NCI-H2227 treated with DMSO at 0.1 percent for 48 hours (cell line): ENCODE measurements at regions not wholly inside any gene's neighbourhood (a gene's known extent, or its start where the extent isn't known, plus 50 kb on each side); places are given as distances from the start of the nearest gene placed in this dataset.

Experiments
- DNase-seq: peaks from one replicate; lab custom pipeline; 2025; lab: John Stamatoyannopoulos, UW

GRCh38 chr2:239498981-239499634 lies 98.3 kb upstream of the HDAC4 start:
- no peak for DNase-seq

- no peak for DNase-seq
Observed at GRCh38 chr2:239498576-239498975, 97.8 kb upstream of the HDAC4 start.

DNA sequence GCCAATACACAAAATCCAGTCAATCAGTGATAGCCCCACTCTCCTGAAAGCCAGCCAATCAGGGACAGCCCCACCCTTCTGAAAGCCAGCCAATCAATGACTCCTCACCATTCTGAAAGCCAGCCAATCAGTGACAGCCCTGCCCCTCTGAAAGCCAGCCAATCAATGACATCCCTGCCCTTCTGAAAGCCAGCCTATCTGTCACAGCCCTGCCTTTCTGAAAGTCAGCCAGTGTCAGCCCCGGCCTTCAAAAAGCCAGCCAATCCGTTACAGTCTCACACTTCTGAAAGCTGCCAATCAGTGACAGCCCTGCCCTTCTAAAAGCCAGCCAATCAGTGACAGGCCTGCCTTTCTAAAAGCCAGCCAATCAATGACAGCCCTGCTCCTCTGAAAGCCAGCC lies 95.9 kb upstream of the HDAC4 start:
- DNase-seq = no peak

- no peak for DNase-seq
Observed at GRCh38 chr2:239495791-239496233, 95.0 kb upstream of the HDAC4 start.

DNA sequence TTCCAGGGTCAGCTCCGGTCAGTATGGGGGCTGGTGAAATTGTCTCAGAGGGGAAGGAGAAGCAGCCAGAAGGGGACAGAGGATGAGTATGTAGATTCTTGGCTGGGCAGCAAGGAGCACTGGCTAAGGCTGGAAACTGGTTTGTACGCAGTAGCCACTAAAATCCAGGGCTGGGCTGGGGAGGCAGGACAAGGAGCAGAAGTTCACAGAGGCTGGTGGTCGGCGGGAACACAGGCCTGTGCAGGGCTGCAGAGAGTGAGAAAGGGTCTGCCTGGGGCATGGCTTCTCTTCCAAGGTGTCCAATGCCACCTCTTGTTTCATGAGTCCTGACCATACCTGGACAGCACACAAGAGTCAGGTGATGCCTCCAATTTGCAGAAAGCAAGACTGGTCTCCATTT lies 94.4 kb upstream of the HDAC4 start:
- DNase-seq = no peak

GRCh38 chr2:239494578-239494977 lies 93.8 kb upstream of the HDAC4 start:
- DNase-seq = no peak

DNA sequence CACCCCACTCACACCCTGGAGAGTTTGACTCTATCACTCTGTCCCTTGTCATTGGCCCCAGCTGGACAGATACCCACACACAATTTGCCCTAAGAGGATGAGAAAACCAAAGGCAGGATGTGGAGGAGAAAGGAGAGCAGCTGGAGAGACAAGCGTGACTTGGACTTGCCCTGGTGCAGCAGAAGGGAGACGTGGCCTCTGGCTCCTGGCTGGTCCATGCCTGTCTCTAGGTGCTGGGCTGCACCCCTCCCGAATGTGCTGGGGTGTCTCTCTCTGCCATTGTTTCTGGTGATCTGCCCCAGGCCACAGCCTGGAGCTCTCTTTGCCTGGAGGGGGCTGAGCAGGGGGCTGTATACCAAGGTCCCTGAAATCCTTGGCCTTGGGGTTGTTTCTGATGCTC lies 88.7 kb upstream of the HDAC4 start:
- DNase-seq = no peak

- DNase-seq = no peak
Observed at GRCh38 chr2:239488125-239488524, 87.3 kb upstream of the HDAC4 start.

DNA sequence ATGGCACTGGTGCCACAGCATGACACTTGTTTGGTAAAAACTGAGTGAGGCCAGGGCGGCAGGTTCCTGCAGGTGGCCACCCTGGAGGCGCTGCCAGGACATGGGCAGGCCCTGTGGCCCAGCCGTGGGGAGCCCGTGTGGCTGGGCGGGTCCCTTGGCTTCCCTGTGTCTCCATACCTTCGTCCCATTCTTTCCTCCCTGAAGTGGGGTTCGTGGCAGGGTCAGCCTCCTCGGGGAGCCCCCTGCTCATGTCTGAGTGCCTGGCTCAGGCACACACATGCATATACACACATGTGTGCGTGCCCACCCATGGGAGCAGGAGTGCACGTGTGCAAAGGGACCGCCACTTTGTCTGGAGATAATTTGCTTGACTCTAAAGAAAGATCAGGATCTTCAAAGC lies 86.5 kb upstream of the HDAC4 start:
- no peak for DNase-seq

GRCh38 chr2:239485622-239486021 lies 84.8 kb upstream of the HDAC4 start:
- no peak for DNase-seq

DNA sequence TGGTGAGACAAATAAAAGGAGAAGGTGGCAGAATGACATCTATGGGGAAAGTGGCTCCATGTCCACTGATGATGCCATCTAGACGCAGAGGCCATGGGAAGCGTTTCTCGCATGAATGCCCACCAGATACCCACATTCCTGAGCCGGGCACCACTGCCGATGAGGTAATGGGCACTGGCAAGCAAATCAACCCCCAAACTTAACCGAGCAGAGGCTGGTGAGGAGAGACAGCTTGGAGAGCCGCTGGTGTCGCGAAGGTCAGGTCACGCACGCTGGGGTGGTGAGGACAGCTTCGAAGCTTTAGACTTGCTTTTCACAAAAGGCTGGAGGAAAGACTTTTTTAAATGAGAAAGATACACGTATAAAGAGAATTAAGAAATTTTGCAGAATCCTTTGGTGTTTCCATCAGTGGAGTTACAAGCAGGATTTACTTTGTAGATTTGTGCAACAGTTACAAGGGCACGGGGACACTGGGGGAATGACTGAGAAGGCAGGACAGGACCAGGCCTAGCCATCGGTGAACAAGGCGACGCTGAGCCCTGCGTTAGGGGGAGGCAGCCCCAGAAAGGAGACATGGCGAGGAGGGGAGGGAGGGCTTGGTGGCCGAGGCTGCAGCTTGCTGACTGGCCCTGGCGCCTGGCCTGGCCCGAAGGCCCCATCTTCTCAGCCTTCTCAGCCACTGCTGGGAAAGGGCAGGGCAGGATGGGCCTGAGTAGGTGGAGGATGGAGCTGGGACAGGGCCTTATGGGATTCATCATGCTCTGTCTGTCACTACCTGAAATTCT lies 83.9 kb upstream of the HDAC4 start:
- no peak for DNase-seq

DNA sequence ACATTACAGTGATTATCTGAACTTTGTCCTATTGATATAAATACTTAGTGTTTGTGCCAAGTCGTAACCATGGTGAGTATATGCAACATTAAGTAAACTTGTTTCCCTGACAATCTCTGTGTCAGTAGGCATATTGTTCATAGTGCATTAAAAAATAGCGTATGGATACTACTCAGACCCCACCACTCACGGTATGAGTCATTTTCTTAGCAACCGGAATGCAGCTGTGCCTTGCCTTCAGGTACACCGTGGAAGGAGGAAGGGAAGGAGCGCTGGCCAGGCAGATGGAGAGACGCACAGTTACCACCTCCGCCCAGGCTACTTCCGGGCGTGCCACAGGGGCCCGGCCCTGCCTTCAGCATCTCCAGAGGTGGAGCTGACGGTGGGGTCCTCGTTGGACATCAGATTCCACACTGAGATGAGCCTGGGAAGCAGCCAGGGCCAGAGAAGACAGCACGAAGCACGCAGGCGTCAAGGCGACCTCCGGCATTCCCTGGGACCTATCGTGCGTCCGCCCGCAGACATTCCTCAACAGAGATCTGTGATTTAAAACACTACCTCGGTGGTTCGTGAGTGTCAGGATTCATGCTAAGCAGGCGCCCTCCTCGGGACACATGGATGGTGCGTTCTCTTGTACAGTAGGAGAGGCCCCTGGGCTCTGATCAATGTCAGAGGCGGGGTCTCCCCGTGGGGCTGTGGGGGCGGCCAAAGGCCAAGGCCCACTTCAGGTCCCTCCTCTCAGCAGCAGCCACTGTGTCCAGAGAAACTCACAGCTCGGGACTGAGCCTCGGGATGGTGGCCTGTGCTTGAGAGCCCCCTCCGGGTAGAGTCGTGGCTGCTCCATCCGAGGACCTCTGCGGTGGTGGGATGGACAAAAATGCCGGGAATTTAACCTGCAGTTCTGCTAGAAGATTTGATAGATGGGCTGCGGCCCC lies 82.2 kb upstream of the HDAC4 start:
- DNase-seq = no peak

DNA sequence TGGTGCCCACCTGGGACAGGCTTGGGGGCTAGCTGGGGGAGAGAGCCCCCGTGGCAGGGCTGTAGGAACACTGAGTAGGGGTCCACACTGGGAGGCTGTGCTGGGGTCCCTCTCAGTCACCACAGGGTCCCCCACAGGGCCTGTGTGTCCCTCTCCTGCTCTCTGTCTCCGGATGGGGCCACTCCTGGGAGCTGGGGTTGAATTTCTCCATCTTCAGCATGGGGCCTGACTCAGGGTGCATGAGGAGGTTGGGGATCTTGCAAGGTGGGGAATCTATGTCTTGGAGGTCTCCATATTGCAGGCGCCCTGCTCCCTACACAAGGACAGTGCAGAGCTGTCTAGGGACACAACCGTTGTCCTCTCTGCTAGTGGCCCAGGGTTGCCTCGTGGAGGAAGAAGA lies 78.7 kb upstream of the HDAC4 start:
- DNase-seq = no peak

GRCh38 chr2:239477591-239477990 lies 76.8 kb upstream of the HDAC4 start:
- DNase-seq = no peak

DNA sequence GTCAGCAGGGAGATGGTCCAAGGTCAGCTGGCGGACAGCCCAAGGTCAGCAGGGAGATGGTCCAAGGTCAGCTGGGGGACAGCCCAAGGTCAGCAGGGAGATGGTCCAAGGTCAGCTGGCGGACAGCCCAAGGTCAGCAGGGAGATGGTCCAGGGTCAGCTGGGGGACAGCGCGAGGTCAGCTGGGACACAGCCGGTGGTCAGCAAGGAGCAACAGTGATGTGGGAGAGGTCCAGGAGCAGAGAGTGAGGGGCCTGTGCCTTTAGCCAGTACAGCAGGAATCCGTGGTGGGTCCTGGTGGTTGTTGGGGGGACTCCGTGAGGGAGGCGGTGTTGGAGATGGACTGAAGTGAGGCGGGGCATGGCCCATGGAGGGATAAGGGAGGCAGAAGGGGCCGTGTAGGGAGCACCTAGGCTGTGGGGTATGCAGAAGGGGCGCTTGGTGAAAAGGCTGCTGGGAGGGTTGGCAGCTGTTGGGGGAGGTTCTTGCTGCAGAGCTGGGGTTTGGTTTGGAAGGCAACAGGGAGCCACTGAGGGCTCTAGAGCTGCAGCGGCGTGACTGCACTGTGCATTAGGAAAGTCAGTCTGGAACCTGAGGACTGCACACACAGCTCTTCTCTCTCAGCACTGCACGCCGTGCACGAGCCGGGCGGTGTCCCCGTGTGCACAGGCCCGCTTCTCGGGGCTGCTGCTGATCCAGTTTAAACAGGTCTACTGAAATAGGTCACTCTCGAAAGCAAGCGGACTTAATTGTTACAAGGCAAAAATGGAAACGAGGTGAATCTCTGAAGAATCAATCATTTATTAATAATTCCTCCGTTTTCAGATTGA lies 76.2 kb upstream of the HDAC4 start:
- DNase-seq = no peak

DNA sequence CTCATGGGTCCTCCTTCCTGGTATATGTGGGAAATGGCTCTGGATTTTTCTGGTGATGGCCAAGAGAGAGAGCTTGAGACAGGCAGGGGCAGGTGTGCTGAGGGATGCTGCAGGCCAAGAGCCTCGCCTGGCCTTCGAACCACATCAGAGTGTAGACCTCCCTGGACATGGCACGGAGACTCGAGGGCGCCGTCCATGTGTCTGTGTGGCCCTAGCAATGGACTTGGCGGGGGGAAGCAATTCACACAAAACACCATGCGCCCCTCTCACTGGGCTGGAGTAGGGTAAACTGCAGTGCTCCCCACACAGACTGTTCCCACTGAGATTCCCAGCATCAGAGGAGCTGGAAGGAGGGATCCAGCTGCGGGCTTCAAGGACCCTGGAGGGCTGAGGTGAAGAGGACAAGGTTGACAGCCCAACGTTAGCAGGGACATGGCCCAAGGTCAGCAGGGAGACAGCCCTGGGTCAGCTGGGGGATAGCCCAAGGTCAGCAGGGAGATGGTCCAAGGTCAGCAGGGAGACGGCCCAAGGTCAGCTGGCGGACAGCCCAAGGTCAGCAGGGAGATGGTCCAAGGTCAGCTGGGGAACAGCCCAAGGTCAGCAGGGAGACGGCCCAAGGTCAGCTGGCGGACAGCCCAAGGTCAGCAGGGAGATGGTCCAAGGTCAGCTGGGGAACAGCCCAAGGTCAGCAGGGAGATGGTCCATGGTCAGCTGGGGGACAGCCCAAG lies 75.4 kb upstream of the HDAC4 start:
- DNase-seq = no peak

DNA sequence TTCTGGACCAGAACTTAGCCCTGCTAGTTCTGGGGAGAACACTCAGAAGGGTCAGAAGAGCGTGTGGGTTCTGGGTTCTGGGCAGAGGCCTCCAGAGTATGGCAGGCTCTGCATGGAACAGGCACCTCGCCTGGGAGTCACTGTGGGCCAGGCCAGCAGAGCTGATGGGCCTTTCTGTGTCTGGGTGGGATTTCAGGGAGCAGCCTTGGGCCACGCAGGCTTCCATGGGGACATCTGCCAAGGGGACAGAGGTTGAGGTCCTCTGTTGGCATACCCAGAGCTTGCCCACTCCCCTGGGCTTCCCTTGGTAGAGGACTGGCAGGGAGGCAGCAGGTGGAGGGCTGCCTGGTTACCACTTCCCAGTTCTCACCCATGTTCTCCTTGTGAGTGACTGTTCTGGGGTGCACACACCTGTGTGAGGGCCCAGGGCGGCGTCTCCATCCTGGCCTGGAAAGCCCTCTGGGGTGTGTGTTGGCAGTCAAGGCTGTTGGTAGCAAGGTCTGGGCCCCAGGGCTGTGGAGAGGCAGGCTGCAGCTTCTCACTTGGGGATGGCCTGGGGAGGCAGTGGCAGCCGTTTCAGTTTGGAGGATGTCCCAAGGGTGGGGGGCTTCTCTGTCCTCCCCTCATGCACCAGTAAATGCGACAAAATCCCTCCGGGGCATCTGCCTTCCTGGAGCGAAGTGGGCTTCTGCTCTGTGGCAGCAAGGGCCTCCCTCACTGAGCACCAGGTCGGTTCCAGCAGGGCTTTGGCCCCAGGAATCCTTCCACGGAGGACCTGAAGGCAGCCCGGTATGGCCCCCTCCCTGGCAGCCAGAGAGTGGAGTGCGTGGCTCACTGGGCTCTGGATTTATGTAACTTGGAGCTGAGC lies 74.6 kb upstream of the HDAC4 start:
- DNase-seq = no peak

- DNase-seq = no peak
Observed at GRCh38 chr2:239473211-239473805, 72.5 kb upstream of the HDAC4 start.

GRCh38 chr2:239472235-239472775 lies 71.5 kb upstream of the HDAC4 start:
- peak; percentile 48 for DNase-seq
